Right renal pelvis (tissue), 4 donors: ENCODE measurements at regions not wholly inside any gene's neighbourhood (a gene's known extent, or its start where the extent isn't known, plus 50 kb on each side); places are given as distances from the start of the nearest gene placed in this dataset.
"Not testable (repeated sequence)": the region's sequence is repeated elsewhere in the genome, so short reads cannot be mapped to it uniquely, and the experiment has no call there.

Source experiments
- DNase-seq, 4 donors: peaks; one replicate each; pipeline ENCODE4 v3.0.0-alpha.2; 2013; ENCODE audit warnings: low read depth in 4 of 4, low spot score in 3 of 4, missing footprints in 1 of 4

GRCh38 chr21:9883047-9883446 is 638.3 kb upstream of the TPTE start:
- not testable (repeated sequence) for DNase-seq

DNA sequence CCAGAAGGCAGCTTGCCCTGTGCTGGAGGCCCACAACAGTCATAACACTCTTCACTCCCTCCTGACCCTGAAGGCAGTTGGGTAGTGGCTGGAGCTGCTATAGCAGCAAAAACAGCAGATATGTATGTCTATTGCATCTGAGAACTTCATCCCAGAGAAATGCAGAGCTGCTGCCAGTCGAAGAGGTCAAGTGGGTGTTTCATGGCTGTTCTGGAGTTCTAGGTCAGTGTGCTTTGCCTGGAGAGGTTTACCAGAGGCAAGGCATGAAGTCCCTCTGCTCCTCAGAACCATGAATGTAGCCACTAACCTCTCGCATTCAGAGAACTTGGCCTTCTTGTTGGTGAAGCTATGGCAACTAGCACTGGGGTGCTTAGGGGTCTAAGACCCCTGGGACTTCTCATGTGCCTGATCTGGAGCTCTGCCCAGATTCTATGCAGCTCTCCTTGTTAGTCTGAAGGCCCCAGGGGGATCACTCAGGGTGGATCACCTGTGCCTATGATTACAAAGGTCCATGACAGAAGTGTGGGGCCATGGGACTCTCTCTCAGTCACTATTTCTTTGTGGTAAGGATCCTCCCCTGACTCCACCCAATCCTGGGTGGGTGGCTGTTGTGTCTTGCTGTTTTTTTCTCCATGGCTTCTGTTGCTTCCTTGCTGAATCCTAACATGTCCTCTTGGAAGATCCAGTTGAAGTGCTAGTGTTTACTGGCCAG is 637.7 kb upstream of the TPTE start:
- DNase-seq = not testable (repeated sequence)

- not testable (repeated sequence) for DNase-seq
Observed at GRCh38 chr21:9888500-9888899, 632.9 kb upstream of the TPTE start.

DNA sequence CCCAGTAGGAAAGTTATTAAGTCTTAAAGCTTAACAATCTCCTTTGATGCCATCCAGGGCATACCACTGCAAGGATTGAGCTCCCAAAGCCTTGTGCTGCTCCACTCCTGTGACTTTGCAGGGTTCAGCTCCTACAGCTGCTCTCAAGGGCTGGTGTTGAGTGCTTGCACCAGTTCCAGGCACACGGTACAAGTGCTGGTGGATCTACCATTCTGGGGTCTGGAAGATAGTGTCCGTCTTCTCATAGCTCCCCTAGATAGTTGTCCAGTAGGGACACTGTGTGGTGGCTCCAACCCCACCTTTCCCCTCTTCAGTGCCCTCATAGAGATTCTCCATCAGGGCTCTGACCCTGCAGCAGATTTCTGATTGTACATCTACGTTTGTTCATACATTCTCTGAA is 617.8 kb upstream of the TPTE start:
- DNase-seq = not testable (repeated sequence)

DNA sequence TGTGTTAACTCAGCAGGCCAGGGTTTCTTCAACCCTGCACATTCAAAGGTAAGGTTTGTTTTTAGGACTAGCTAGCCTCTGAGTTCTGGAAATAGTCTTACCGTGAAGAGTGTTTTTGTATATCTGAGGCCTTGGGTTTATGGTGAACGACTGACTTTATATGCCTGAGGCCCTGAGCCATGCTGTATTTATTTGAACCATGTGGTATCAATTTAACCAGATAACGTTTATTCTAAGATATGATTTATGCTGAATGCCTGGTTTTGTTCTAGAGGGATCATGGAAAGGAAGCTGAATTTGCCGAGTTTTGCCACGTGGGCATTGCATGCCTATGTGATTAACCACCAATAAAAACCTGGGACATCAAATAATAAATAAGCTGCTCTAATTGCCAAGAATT is 607.2 kb upstream of the TPTE start:
- DNase-seq = not testable (repeated sequence)

DNA sequence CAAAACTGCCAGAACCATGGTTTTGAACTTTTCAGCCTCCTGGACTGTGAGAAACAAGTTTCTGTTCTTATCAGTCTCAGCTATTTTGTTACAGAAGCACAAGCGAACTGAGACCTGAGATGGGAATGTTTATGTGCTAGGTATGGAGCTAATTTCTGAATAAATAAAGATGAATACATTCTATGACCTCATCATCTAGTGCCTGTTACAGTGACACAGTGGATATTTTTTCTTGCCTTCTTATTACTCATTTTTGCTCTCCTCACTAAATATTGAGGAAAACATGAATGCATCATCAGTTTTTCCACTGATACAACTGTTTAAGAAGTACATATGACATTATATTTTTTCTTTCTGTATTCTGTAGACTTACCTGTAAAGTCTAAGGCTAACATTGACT is 601.9 kb upstream of the TPTE start:
- DNase-seq = not testable (repeated sequence)

DNA sequence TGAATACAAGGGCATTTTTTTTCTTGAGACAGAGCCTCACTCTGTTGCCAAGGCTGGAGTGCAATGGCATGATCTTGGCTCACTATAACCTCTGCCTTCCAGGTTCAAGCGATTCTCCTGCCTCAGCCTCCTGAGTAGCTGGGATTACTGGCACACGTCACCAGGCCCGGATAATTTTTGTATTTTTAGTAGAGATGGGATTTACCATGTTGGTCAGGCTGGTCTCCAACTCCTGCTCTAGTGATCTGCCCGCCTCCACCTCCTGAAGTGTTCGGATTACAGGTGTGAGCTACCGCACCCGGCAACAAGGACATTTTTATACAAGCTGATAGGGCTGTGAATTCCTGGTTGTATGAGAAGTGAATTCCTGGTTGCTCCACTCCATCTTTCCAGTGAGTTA is 577.7 kb upstream of the TPTE start:
- not testable (repeated sequence) for DNase-seq

GRCh38 chr21:9946057-9946456 is 575.3 kb upstream of the TPTE start:
- DNase-seq = not testable (repeated sequence)

GRCh38 chr21:9949510-9950289 is 571.7 kb upstream of the TPTE start:
- DNase-seq = not testable (repeated sequence)

DNA sequence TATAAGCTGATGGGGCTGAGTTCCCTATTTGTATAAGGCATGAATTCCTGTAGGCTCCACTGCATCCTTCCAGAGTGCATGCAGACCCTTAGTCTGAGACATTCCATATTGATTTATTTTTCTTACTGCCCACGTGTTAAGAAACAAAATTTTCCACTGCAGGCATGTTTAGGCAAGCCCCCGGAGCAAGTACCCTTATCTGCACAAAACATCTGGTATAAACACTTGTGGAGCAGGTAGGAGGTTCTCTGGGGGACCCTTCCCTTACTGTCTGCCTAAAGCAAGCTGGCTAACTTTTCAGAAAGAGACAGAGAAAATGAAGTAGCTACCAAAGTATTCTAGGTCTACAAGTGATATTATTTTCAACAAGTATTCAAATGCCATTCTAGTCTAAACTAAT is 571.0 kb upstream of the TPTE start:
- DNase-seq = not testable (repeated sequence)

DNA sequence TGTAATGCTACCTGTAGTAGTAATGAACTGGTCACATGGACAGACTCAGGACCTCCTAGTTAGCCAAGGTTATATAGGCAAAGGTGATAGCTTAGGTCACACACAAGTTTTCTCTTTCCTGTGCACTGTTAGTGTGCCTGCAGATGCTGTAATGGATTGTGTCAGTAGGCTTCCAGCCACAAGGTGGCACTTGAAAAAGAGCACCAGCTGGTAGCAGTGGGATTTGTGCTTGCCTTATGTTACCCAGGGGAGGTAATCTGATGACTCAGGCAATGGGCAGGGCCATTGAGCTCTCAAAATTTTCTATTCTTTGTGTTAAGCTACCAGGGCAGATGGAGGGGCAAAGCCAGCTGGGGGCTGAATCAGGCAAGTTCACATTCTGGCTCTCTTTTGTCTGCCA is 562.6 kb upstream of the TPTE start:
- DNase-seq = not testable (repeated sequence)

GRCh38 chr21:9959220-9959964 is 562.0 kb upstream of the TPTE start:
- not testable (repeated sequence) for DNase-seq

GRCh38 chr21:9969399-9969798 is 552.0 kb upstream of the TPTE start:
- DNase-seq = not testable (repeated sequence)

- DNase-seq = not testable (repeated sequence)
Observed at GRCh38 chr21:9972018-9972417, 549.4 kb upstream of the TPTE start.

DNA sequence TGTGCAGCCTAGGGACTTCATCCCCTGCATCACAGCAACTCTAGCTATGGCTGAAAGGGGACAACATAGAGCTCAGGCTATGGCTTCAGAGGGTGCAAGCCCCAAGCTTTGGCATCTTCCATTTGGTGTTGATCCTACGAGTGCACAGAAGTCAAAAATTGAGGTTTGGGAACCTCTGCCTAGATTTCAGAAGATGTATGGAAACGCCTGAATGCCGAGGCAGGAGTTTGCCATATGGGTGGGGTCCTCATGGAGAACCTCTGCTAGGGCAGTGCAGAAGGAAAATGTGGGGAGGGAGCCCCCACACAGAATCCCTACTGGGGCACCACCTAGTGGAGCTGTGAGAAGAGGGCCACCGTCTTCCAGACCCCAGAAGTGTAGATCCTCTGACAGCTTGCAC is 543.0 kb upstream of the TPTE start:
- not testable (repeated sequence) for DNase-seq

DNA sequence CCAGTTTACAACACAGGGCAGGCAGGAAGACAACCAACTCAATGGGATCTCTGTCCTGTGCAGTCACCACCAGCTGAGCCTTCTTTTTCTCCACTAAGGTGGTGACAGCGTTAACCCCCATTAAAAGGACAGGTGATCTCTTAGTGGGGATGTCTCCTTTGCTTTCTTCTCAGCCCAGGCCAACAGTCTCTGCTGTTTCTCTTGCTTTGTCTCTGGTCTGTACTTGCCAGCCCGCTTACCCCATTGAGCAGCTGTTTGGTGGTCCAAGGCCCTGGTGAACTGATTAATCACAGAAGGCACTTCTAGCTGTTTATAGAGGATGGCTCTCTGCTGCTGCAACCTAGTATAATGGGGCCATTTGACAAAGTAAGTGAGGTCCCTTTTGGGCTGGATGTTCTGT is 523.9 kb upstream of the TPTE start:
- DNase-seq = not testable (repeated sequence)

DNA sequence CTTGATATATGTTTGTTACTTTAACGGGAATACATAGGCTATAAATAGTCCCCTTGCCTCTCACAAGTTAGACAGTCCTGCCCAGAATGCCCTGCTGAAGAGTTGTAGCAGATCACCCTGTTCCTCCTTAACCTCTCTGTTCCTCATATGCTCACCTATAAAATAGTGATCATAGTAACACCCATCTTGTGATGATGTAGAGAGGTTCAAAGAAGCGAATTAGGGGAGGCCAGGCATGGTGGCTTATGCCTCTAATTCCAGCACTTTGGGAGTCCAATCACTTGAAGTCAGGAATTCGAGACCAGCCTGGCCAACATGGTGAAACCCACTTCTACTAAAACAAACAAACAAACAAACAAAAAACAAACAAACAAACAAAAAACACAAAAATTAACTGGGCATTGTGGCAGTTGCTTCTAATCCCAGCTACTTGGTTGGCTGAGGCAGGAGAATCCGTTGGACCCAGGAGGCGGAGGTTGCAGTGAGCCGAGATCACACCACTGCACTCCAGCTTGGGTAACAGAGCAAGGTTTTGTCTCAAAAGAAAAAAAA is 518.5 kb upstream of the TPTE start:
- DNase-seq = not testable (repeated sequence)

DNA sequence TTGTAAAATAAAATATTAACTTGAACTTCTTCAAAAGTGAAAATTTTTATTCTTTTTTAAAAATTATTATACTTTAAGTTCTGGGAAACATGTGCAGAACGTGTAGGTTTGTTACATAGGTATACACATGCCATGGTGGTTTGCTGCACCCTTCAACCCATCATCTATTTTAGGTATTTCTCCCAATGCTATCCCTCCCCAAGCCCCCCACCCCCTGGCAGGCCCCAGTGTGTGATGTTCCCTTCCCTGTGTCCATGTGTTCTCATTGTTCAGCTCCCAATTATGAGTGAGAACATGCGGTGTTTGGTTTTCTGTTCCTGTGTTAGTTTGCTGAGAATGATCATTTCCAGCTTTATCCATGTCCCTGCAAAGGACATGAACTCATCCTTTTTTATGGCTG is 515.6 kb upstream of the TPTE start:
- DNase-seq = not testable (repeated sequence)

DNA sequence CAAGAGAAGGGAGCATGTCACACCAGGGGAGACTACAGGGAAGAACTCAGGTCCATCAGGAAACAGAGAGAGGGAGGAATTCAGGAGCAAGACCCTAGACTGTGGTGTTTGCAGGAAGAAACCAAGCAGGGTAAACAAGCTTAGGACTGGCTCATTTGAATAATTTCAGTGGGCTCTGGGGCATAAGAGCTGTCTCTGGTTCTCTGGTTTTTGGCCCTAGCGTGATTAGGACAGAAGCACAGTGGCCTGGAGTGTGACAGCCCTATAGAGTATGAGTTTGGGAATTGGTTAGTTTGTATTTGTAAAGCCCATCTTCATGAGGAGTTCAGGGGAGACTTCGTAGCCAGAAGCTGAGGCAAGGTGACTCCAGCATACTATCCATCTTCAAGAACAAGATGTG is 504.4 kb upstream of the TPTE start:
- not testable (repeated sequence) for DNase-seq

GRCh38 chr21:10017757-10018156 is 503.6 kb upstream of the TPTE start:
- not testable (repeated sequence) for DNase-seq

DNA sequence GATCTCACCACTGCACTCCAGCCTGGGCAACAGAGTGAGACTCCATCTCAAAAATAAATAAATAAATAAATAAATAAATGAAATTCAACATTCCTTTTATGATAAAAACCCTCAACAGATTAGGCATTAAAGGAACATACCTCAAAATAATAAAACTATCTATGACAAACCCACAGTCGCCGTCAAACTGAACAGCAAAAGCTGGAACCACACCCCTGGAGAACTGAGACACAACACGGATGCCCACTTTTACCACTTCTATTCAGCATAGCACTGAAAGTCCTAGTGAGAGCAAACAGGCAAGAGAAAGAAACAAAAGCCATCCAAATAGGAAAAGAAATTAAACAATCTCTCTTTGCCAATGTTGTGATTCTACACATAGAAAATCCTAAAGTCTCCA is 499.9 kb upstream of the TPTE start:
- DNase-seq = not testable (repeated sequence)
